CD14-positive monocyte (primary cell): ENCODE measurements at regions not wholly inside any gene's neighbourhood (a gene's known extent, or its start where the extent isn't known, plus 50 kb on each side); places are given as distances from the start of the nearest gene placed in this dataset.

Experiments used
- DNase-seq, 3 donors: peaks; one replicate each; pipeline ENCODE4 v3.0.0-alpha.2; 2011 to 2022
- H2AFZ ChIP-seq: 2 replicates; pipeline ENCODE4 v1.6.0; 2012; ENCODE audit warnings: mild to moderate bottlenecking, low read depth, low read length, inconsistent platforms; ENCODE audit not compliant: insufficient read depth, poor library complexity, severe bottlenecking
- H3K27ac ChIP-seq, 2 donors: 1 replicate in 1 of 2; 2 replicates in 1 of 2; pipeline ENCODE4 v1.5.1; 2012 to 2013; ENCODE audit warnings: low read length in 2 of 2, control low read depth in 1 of 2, inconsistent platforms in 1 of 2, low read depth in 1 of 2, mild to moderate bottlenecking in 1 of 2
- H3K27me3 ChIP-seq, 2 donors: one replicate each; pipeline versions ENCODE4 v1.6.0 to v1.6.1; 2011 to 2013; ENCODE audit warnings: low read length in 2 of 2; ENCODE audit not compliant: control insufficient read depth in 2 of 2, insufficient read depth in 2 of 2
- H3K36me3 ChIP-seq, 2 donors: replicated peaks in 1 of 2; 1 replicate in 1 of 2; 2 replicates in 1 of 2; pipeline versions ENCODE4 v1.5.1 to v1.6.1; 2012 to 2013; ENCODE audit warnings: low read length in 2 of 2, control low read depth in 1 of 2, inconsistent platforms in 1 of 2, mild to moderate bottlenecking in 1 of 2; ENCODE audit not compliant: insufficient read depth in 2 of 2, control insufficient read depth in 1 of 2
- H3K4me1 ChIP-seq, 2 donors: 1 replicate in 1 of 2; 2 replicates in 1 of 2; pipeline versions ENCODE4 v1.5.1 to v1.6.1; 2012 to 2013; ENCODE audit warnings: low read length in 2 of 2, control low read depth in 1 of 2, inconsistent platforms in 1 of 2, mild to moderate bottlenecking in 1 of 2, moderate library complexity in 1 of 2; ENCODE audit not compliant: insufficient read depth in 2 of 2, control insufficient read depth in 1 of 2
- H3K4me2 ChIP-seq: replicated peaks from 2 replicates; pipeline ENCODE3; 2012; ENCODE audit warnings: low read length, moderate library complexity, mild to moderate bottlenecking; ENCODE audit not compliant: poor library complexity, severe bottlenecking; ENCODE audit errors: extremely low read depth
- H3K4me3 ChIP-seq, 3 experiments: fragments of 200-600 bp in 1 of 3; sonication (generic) in 1 of 3; replicated peaks in 1 of 3; 1 replicate in 2 of 3; 2 replicates in 1 of 3; pipeline ENCODE4 v1.5.1; 2011 to 2013; ENCODE audit warnings: low read length in 3 of 3, mild to moderate bottlenecking in 3 of 3, control low read depth in 2 of 3, low read depth in 2 of 3, inconsistent platforms in 1 of 3, moderate library complexity in 1 of 3
- H3K79me2 ChIP-seq: 2 replicates; pipeline ENCODE4 v1.6.0; 2012; ENCODE audit warnings: mild to moderate bottlenecking, control low read depth, inconsistent platforms, low read length, moderate library complexity; ENCODE audit not compliant: insufficient read depth
- H3K9ac ChIP-seq: 2 replicates; pipeline ENCODE4 v1.6.0; 2017; ENCODE audit warnings: low read length, mild to moderate bottlenecking; ENCODE audit not compliant: insufficient read depth, poor library complexity, severe bottlenecking
- H3K9me3 ChIP-seq, 2 donors: replicated peaks in 1 of 2; 1 replicate in 1 of 2; 2 replicates in 1 of 2; pipeline versions ENCODE4 v1.5.1 to v1.6.1; 2012 to 2013; ENCODE audit warnings: low read length in 2 of 2, control low read depth in 1 of 2; ENCODE audit not compliant: control insufficient read depth in 1 of 2, insufficient read depth in 1 of 2
- H4K20me1 ChIP-seq: 2 replicates; pipeline ENCODE4 v1.6.0; 2012; ENCODE audit warnings: mild to moderate bottlenecking, low read length, control low read depth, moderate library complexity; ENCODE audit not compliant: insufficient read depth
- H3K27ac Mint-ChIP-seq, 7 donors: one replicate each; pipeline ENCODE4 v1.8.0; 2020; ENCODE audit warnings: mild to moderate bottlenecking in 7 of 7, mixed read lengths in 7 of 7, moderate library complexity in 6 of 7, inconsistent platforms in 2 of 7
- H3K27me3 Mint-ChIP-seq, 3 donors: one replicate each; pipeline ENCODE4 v1.8.0; 2021 to 2022; ENCODE audit warnings: low read depth in 3 of 3, mild to moderate bottlenecking in 3 of 3, mixed read lengths in 3 of 3, moderate library complexity in 3 of 3, inconsistent platforms in 1 of 3
- H3K36me3 Mint-ChIP-seq, 2 donors: one replicate each; pipeline ENCODE4 v1.8.0; 2020; ENCODE audit warnings: mixed read lengths in 2 of 2, inconsistent platforms in 1 of 2, mild to moderate bottlenecking in 1 of 2
- H3K4me1 Mint-ChIP-seq: one replicate; pipeline ENCODE4 v1.8.0; 2020; ENCODE audit warnings: mild to moderate bottlenecking, mixed read lengths
- H3K4me3 Mint-ChIP-seq, 2 donors: one replicate each; pipeline ENCODE4 v1.8.0; 2020; ENCODE audit warnings: mild to moderate bottlenecking in 2 of 2, mixed read lengths in 2 of 2, moderate library complexity in 1 of 2
- H3K9me3 Mint-ChIP-seq, 7 donors: one replicate each; pipeline ENCODE4 v1.8.0; 2020 to 2022; ENCODE audit warnings: mixed read lengths in 7 of 7, mild to moderate bottlenecking in 6 of 7, moderate library complexity in 6 of 7, inconsistent platforms in 2 of 7
- CTCF ChIP-seq: fragments of 200-600 bp; IDR thresholded peaks from one replicate; pipeline ENCODE4 v1.8.0; 2022; ENCODE audit warnings: antibody characterized with exemption, mild to moderate bottlenecking
- WGBS: methylation state at CpG from one replicate; pipeline ENCODE4 v1.1.5; 2013; ENCODE audit warnings: missing lambda C conversion rate; ENCODE audit not compliant: insufficient coverage; 5-methylcytosine and 5-hydroxymethylcytosine counted together
- intact Hi-C, 2 donors: fragments of 100-400 bp; cut with micrococcal nuclease; formaldehyde crosslinking; loops; one replicate each; pipeline versions ENCODE4 v1.15.0 to v1.15.1; 2023

DNA sequence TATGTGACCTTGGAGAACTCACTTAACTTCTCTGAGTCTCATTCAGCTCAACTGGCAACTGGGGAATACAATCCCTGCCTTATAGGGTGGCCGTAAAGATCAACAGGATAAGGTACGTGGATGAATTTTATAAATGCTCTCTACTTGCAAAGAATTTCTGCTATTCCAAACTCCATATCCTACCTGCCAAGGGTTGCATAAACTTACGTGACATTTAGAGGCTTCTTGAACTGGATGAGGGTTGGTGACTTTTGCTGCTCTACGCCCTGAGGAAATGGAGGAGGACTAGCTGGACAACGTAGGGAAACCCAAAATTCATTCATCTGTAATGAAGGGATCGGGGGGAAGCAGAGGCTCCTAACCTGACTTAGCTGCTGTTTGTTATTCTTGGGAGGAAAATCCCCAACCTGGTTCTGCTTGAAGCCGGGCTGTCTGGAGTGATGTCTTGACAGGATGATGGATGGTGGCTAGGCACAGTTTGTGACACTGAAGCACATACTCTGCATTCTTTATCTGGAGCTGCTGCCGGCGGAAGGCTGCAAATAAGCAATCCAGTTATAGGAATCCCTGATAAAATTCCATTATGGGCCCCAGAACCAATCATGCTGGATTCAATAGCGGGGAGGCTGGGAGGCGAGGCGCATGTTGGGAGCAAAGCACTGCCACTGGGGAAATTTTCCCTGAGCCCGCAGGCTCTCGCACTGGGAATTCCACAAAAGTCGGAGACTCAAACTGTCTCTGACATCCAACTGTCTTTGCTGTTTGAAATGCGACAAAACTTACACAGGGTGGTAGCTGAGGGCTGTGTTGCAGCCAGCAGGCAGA lies 94.7 kb upstream of the SDK2 start:
- H3K79me2 ChIP-seq = no peaks in the 10 kb centered on the region
- H3K27ac Mint-ChIP-seq = no peak overlapping the region
- H3K4me3 ChIP-seq = no peak overlapping the region
- no peaks in the 10 kb centered on the region for H3K9me3 ChIP-seq
- H3K4me3 Mint-ChIP-seq = no peak overlapping the region
- H3K4me1 ChIP-seq = peaks cover 60 to 68% of the 10 kb centered on the region in 2 donors
- no peak overlapping the region for H3K9ac ChIP-seq
- intact Hi-C loops = no loop called here
- peaks cover 82% of the 10 kb centered on the region for H3K4me1 Mint-ChIP-seq
- TF ChIP-seq CTCF = no peak
- DNase-seq = no peak
- peak overlapping the region in 1 of 2 donors; percentile 66 for H3K27ac ChIP-seq
- H3K4me2 ChIP-seq = no peak overlapping the region
- peaks cover 0 to 3% of the 10 kb centered on the region in 2 donors for H3K36me3 Mint-ChIP-seq
- no peaks in the 10 kb centered on the region for H3K27me3 ChIP-seq
- peaks cover 0 to 2% (median 1%) of the 10 kb centered on the region in 3 donors for H3K27me3 Mint-ChIP-seq
- no peak overlapping the region for H2AFZ ChIP-seq
- H4K20me1 ChIP-seq = no peaks in the 10 kb centered on the region
- H3K9me3 Mint-ChIP-seq = peaks cover 0 to 2% (median 0%) of the 10 kb centered on the region in 7 donors
- H3K36me3 ChIP-seq = no peaks in the 10 kb centered on the region
- WGBS = 90% methylated on average over 12 of the region's 16 CpGs

DNA sequence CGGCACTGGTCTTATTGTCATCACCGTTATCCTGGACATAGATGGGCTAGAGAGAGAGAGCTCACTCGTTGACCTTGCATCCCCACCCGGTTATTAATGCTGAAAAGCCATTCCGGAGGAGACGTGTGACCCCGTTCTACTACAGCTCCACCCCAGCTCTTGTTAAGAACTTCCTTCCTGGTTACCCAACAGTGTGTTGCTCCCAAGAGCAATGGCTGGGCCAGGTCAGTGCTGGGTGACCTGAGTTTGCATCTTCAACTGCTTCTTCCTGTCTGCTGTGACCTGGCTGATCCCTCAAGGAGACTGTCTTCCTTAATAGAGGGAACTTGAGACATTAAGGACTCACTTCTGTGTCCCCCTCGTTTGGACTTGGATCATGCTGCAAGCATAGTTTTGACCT lies 96.1 kb upstream of the SDK2 start:
- H3K27ac Mint-ChIP-seq = peak overlapping the region; percentile 71 to 88 (median 80)
- Histone ChIP-seq H3K4me2 (peak overlapping the region; percentile 73), H3K4me1 (peaks cover 53 to 60% of the 10 kb centered on the region in 2 donors), H3K4me3 (peak overlapping the region in 1 of 3 experiments; percentile 58), H3K79me2 (no peaks in the 10 kb centered on the region), H3K9ac (peak overlapping the region; percentile 17), H2AFZ (peak overlapping the region; percentile 43), H3K9me3 (no peaks in the 10 kb centered on the region), H3K36me3 (no peaks in the 10 kb centered on the region), H3K27me3 (no peaks in the 10 kb centered on the region), H4K20me1 (no peaks in the 10 kb centered on the region), H3K27ac (peak overlapping the region; percentile 52 to 66)
- no peak for TF ChIP-seq CTCF
- H3K27me3 Mint-ChIP-seq = peaks cover 0 to 2% (median 1%) of the 10 kb centered on the region in 3 donors
- intact Hi-C loops = no loop called here
- peaks cover 79% of the 10 kb centered on the region for H3K4me1 Mint-ChIP-seq
- DNase-seq = peak; percentile 34 to 69 (median 53)
- no peaks in the 10 kb centered on the region for H3K36me3 Mint-ChIP-seq
- 11% methylated on average over 6 of the region's 8 CpGs for WGBS
- peak overlapping the region; percentile 56 to 84 for H3K4me3 Mint-ChIP-seq
- peaks cover 0 to 2% (median 0%) of the 10 kb centered on the region in 7 donors for H3K9me3 Mint-ChIP-seq
